ENCODE measurements at regions not wholly inside any gene's neighbourhood (a gene's known extent, or its start where the extent isn't known, plus 50 kb on each side); places are given as distances from the start of the nearest gene placed in this dataset.
"Not testable (repeated sequence)": the region's sequence is repeated elsewhere in the genome, so short reads cannot be mapped to it uniquely, and the experiment has no call there.

DNA sequence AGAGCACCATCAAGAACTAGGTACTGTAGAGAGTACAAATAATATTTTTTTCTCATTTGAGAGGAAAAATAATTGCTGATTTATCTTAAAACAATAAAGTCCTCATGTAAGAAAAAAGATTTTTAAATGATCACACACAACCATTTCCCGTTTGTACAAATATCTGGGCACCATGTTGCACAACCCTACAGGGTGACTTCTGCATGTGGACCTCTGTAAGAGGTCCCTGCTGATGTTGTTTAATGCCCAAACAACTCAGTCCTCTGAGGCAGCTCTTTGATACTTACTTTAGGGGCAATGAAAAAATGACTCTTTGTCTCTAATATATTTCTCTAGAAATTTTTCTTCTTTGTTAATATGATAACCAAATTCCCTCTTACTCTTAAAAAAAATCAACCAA is 168.1 kb upstream of the SATB1 start:
- no peak for DNase-seq

- no peak for DNase-seq
Measured at GRCh38 chr3:18591120-18591519, 166.0 kb upstream of the SATB1 start.

- no peak for DNase-seq
Measured at GRCh38 chr3:18586076-18586475, 160.9 kb upstream of the SATB1 start.

- DNase-seq, result peak in 1 of 2 donors; percentile 60
Measured at GRCh38 chr3:18585004-18585968, 160.1 kb upstream of the SATB1 start.

- peak in 1 of 2 donors; percentile 23 for DNase-seq
Measured at GRCh38 chr3:18580268-18580667, 155.1 kb upstream of the SATB1 start.

DNA sequence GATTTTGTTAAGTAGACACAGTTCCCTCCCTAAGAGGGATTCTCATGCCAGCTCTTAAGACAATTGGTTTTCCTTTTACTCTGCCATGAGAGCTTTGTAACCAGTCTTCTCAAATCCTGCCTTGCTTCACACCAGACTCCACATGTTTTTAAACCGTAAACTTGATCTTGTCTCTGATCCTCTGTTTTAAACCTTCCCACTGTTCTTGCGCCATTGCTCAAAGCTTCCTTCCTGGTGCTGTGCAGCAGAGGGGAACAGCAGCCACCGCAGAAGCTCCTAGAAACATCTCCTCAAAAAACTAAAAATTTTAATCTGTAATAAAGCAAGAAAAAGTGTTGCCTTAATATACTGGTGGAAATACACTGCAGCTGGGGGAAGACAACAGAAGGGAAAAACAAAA is 154.5 kb upstream of the SATB1 start:
- peak in 1 of 2 donors; percentile 17 for DNase-seq

DNA sequence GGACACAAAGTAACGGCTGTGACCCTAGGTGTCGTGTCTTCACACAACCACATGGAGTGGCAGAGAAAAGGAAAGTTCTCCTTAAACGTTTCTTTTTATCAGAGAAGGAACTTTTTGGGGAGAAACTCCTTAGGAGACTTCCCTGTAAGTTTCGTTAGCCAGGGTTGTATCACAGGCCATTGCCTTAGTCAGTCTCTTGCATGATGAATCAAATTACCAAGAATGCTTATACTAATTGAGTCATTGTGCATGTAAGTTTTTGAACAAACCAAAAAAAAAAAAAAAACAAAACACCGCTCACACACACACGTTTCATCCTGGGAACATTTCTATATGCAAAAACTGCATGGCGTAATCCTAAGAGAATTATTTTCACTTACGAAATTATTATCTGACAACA is 150.4 kb upstream of the SATB1 start:
- no peak for DNase-seq

DNA sequence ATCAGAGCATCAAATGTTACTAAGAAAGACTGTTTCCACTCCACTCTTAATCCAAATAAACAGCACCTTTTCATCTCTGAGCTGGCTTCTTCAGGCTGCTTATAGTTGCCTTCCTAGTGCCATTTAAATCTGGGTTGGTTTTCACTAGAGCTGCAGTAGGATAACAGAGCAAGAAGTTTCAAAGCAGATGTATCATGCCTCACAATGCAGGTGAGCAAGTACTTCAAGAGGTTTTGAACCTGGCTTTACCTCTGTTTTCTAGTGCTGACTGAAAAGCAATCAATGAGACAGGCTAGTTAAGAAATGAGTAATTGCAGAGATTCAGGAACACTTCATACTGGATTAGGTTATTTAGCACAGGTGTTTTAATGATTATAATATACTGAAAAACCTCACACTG is 147.7 kb upstream of the SATB1 start:
- DNase-seq, result no peak

DNA sequence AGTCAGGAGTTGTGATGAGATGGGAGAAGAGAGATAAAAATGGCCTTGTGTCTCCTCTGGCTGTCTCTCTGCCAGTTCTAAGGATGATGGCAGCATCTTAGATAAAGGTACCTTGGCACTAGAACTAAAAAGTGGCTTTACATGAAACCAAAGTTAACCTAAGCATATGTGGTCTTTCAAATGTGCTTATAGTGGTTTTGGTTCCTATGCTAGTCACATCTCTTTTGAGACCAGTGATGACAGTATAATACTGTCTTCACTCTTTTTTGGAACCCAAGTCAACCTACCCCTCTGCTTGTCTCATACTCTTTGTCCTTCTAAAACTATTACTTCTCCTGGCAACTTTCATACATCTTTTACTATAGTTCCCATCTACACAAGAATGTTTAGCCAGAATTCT is 142.2 kb upstream of the SATB1 start:
- no peak for DNase-seq

DNA sequence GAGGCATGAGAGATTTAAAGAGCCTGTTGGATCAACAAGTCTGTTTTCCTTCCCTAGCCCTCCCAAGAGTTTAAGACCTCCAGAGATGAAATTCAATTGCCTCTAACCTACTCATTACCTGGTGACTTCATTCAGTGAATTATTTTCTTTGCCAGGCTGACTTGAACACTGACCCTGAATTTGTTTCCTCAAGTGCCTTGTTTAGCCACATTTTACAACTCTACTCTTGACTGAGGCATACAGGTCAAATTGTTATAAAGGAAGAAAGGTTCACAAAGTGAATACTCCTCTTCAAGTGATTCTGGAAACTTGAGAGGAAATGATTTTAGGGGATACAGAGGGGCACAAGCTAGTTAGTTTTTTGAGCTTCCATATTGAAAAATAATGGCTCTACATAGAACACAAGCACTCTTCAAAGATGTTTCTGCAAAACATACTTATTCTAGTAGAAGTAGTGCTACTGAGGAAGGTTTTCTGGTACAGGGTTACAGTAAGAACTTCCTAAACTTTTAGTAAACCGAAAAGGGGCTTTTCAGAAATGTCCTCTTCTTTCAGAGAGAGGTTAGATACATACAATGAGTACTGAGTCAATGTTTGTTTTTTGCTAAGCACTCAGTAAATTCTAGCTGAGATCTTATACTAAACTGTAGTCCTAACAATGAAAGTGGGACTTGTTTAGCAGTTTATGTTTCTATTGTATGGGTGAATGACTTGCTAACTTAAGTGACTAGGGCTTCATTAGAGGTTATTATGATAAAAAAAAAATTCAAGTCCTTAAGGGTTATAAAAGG is 137.4 kb upstream of the SATB1 start:
- DNase-seq, result no peak

DNA sequence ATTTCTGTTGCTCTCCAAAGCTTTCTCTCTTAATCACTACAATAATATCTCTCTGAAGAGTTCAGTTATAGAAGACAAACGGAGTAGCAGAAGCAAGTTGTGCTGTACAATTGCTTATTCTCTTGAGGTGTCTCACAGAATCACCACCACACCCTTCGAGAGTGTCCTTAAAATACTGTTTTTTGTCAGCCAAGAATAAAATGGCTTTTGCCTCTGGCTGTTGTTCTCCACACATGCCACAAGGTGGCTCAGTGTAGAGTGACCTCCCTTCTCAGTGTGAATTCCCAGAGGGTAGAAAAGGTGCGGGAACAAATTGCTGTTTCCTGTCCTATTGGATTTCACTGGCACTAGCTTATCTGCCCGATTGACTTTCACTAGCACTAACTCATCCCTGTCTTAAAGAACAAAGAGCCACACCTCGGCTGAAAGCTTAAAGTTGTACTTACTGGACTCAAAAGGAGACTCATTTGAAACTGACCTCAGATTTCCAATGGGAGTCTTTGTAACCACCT is 134.2 kb upstream of the SATB1 start:
- peak in 1 of 2 donors; percentile 21 for DNase-seq

DNA sequence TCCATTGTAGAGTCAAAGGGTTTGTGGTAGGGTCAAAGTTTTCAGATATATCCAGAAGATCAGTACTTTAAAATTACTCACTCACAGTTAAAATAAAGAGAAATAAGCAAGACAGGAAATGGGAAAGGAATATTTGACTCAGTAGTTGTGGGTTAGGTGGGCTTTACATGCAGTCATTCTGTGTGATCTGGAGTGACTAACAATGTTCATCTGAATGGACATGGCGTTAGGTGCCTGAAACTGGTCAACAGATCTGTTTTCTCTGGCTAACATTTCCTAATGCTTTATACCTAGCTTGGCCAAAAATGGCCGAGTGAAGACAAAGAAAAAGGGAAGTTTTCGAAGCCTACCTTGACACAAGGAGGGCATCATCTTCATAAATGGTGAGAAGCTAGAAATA is 133.4 kb upstream of the SATB1 start:
- no peak for DNase-seq

GRCh38 chr3:18557216-18557615 is 132.1 kb upstream of the SATB1 start:
- DNase-seq, result no peak

DNA sequence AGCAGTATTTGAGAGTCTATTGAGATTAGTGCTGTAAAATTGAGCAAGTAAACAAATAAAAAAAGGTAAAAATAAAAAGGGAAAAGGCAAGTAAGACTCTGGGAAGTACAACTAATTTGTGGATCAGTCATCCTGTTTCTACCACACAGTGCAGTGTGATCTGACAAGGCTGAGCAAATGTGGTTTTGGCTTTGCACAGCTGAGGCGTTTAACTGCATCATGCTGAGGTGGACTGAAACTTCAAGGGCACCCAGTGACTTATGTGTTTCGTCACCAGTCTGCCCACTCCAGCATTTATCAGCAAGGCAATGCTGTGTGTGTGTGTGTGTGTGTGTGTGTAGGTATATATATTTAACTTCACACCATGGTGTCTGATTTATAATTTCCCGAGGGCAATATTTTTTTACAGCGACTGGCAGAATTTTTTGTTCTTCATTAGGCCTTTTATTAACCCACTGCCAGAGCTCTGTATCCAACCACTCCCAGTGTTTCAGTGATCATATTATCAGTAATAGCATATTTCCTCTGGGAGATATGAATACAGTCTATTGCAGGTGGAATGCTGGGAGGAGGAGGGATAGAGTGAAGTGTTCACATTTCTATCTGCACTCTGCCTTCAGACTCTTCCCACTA is 131.5 kb upstream of the SATB1 start:
- no peak for DNase-seq

DNA sequence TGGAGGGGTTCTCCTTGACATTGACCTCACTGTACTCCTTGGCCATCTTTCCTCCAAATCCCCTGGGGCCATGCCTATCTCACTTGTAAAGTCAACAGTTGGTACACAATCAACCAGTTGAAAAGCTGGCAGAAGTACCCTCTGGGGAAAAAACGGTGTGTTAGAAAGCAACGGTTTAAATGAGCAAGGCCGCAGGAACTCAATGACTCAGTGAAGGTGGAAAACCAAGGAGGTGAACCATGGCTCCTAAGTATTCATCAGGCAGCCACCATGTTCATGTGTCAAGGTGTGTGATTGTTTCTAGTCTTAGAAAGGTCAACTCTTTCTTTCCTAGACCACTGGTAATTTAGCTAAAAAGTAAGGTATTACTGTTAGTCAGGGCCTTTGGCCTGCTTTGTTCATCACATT is 130.9 kb upstream of the SATB1 start:
- DNase-seq, result no peak

DNA sequence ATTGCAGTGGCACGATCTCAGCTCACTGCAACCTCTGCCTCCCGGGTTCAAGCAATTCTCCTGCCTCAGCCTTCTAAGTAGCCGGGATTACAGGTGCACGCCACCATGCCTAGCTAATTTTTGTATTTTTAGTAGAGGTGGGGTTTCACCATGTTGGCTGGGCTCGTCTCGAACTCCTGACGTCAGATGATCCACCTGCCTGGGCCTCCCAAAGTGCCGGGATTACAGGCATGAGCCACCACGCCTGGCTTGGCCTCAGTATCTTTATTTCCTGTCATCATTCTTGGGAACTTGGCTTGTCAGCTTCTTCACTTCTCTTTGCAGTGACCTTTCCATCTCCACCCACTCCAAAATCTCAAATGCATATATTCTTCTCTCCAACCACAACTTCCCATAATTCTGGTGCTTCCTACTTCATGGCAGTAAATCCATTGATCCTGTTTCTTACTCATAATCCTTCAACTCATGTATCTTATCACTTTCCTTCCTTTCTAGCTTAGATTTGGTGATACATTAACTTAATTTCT is 127.5 kb upstream of the SATB1 start:
- not testable (repeated sequence) for DNase-seq

DNA sequence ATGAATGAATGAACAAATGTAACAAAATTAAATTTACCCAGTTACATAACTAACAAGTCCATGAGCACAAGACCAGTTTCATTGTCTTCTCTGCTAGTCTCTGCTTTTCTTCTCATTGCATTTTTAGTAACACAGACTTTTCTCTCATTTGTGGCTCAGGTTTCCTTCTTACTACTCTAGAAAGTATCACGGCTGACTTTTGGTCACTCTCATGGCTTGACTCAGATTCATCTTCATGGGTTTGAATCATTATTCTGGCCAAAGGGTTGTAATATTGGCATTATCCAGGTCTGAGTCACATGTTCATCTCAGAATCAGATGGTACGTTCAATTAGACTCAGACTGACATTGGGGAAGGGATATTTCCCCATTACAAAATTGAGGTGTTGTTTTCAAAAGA is 121.5 kb upstream of the SATB1 start:
- DNase-seq, result no peak

DNA sequence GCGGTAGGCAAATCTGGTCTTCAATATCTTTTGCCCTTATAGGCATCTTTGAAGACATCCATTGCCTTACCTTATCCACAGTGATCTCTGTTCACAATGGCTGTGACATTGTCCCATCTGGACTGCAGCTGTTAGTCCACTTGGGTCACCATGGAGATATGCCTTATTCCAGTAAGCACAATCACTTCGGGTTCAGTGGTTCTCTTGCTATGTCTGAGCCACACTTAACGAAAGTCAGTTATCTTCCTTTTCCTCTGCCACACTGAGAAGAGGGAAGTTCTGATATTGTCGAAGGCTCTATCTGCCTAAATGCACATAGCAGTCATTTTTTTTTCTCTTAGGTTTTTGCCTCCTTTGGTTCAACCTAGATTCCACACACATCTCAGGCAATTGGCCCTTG is 119.0 kb upstream of the SATB1 start:
- peak in 1 of 2 donors; percentile 26 for DNase-seq

DNA sequence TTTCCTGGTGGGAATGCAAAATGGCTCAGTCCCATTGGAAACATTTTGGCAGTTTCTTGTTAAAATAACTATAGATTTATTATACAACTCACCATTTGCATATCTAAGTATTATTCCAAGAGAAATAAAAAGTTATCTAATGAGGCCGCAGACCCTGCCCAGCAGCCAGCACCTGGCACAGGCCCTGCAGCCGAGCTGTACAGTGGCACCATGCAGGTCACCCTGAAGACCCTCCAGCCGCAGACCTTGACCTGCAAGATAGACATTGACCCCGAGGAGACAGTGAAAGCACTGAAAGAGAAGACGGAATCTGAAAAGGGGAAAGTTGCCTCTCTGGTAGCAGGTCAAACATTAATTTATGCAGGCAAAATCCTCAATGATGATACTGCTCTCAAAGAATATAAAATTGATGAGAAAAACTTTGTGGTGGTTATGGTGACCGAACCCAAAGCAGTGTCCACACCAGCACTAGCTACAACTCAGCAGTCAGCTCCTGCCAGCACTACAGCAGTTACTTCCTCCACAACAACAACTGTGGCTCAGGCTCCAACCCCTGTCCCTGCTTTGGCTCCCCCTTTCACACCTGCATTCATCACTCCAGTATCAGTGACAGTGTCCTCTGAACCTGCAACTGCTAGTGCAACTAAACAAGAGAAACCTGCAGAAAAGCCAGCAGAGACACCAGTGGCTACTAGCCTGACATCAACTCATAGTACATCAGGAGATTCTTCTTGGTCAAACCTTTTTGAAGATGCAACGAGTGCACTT is 113.5 kb upstream of the SATB1 start:
- no peak for DNase-seq

DNA sequence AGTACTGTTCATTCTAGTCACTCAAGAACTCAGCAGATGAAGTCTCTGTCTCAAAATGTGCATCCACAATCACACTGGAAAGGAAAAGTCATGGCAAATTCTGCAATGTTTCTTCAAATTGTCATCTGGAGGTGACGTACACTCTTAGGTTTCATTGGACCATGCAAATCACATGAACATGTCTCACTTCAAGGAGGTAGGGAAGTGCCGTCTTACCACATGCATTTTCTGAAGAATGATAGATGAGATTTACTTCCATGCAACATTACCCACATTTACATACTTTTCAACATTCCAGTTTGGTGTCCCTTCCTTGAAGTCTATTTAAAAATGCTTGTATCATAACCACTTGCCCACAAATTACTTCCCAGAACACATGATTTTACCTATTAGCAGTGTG is 107.9 kb upstream of the SATB1 start:
- DNase-seq, result no peak

DNA sequence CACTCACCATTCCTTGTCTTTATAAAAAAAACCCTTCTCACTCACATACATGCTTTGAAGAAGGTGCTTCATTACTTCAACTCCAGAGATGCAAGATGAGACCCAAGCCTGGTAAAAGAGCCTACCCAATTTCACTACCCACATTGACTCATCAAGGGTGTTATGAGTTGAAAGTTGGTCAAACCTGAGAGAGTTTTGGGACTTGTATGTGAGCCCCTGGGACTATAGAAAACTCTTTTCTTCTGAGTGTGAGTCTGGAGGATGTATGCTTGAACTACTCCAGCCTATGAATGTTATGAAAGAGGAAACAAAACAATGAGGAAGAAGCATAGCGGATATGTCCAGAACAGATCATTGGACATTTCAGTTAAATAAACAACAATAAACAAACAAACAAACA is 106.5 kb upstream of the SATB1 start:
- DNase-seq, result no peak

DNA sequence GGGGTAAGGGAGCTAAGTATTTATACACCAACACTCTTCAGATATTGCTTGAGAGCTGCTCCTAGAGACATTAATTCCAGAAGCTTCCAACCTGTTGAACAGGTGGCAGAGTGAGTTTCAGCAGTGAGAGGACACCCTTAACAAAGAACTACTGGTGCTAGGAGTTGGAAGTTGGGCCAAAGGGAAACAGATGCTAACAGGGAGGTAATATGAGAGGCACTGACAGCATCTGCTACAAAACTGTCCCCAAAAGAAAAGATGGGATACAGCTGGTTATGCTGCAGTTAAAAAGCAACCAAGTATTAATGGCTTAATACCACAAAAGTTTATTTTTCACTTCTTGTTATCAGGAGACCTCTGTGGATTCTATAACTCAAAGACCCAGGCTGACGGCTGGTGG is 104.5 kb upstream of the SATB1 start:
- no peak for DNase-seq

Data from bone marrow (tissue), 2 donors.